Ascending aorta (tissue), 2 donors: ENCODE measurements at regions not wholly inside any gene's neighbourhood (a gene's known extent, or its start where the extent isn't known, plus 50 kb on each side); places are given as distances from the start of the nearest gene placed in this dataset.

Experiments
- DNase-seq, 2 donors: peaks; one replicate each; pipeline ENCODE4 v3.0.0-alpha.2; 2019; ENCODE audit warnings: low spot score in 2 of 2
- H3K27ac ChIP-seq, 2 donors: fragments of 200-600 bp; sonication (generic); one replicate each; pipeline ENCODE4 v1.5.1; 2016 to 2017; ENCODE audit warnings: mild to moderate bottlenecking in 1 of 2
- H3K27me3 ChIP-seq: fragments of 200-600 bp; sonication (generic); one replicate; pipeline ENCODE4 v1.5.1; 2017
- H3K36me3 ChIP-seq, 2 donors: fragments of 200-600 bp; sonication (generic); one replicate each; pipeline ENCODE4 v1.5.1; 2016
- H3K4me1 ChIP-seq, 2 donors: fragments of 200-600 bp; sonication (generic); one replicate each; pipeline ENCODE4 v1.5.1; 2016 to 2017; ENCODE audit warnings: mild to moderate bottlenecking in 1 of 2
- H3K4me3 ChIP-seq, 2 donors: fragments of 200-600 bp; sonication (generic); one replicate each; pipeline ENCODE4 v1.5.1; 2016 to 2017; ENCODE audit warnings: mild to moderate bottlenecking in 1 of 2
- H3K9me3 ChIP-seq, 2 donors: fragments of 200-600 bp; sonication (generic); one replicate each; pipeline ENCODE4 v1.5.1; 2016
- CTCF ChIP-seq, 3 experiments: fragments of 200-600 bp in 2 of 3; fragments of 450-650 bp in 1 of 3; sonication (generic) in 2 of 3; IDR thresholded peaks; one replicate each; pipeline ENCODE4 v1.5.1; 2016 to 2019; ENCODE audit warnings: antibody characterized with exemption in 3 of 3, mild to moderate bottlenecking in 1 of 3, moderate library complexity in 1 of 3
- intact Hi-C: fragments of 100-400 bp; cut with DNase I; formaldehyde crosslinking; loops from one replicate; pipeline ENCODE4 v1.15.1; 2023

DNA sequence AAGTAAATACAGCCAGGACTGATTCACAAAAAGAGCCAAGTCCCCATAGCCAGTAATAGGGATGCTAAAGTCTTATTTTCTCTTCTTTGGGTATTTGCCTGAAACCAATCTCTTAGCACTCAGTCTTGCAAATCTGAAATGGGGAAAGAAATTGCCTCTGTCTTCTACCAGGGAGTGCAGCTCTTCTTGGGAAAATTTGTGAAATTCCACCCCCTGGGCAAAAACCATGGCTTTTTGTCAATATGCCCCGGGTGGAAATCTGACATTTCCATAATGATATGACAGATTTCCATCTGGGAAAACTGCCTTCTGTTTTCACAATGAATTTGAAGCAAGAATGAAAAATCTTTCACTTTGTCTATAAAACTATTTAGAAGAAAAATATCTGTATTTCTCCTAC lies 628.1 kb downstream of the BCL11A start:
- DNase-seq, result no peak
- Histone ChIP-seq H3K4me3 (no peak overlapping the region), H3K27me3 (no peaks in the 10 kb centered on the region), H3K36me3 (no peaks in the 10 kb centered on the region), H3K4me1 (no peaks in the 10 kb centered on the region), H3K9me3 (no peaks in the 10 kb centered on the region), H3K27ac (no peak overlapping the region)
- intact Hi-C loops, result no loop called here
- no peak for TF ChIP-seq CTCF (IDR thresholded peaks at IDR 0.05)

GRCh38 chr2:59924346-59924745 lies 629.1 kb downstream of the BCL11A start:
- TF ChIP-seq CTCF (IDR thresholded peaks at IDR 0.05), result no peak
- Histone ChIP-seq H3K9me3 (no peaks in the 10 kb centered on the region), H3K27ac (no peak overlapping the region), H3K36me3 (no peaks in the 10 kb centered on the region), H3K27me3 (no peaks in the 10 kb centered on the region), H3K4me1 (no peaks in the 10 kb centered on the region), H3K4me3 (no peak overlapping the region)
- no peak for DNase-seq
- intact Hi-C loops, result no loop called here

GRCh38 chr2:59922450-59922849 lies 631.0 kb downstream of the BCL11A start:
- no peaks in the 10 kb centered on the region for H3K27me3 ChIP-seq
- H3K4me3 ChIP-seq, result no peak overlapping the region
- no peaks in the 10 kb centered on the region for H3K36me3 ChIP-seq
- H3K9me3 ChIP-seq, result no peaks in the 10 kb centered on the region
- no peaks in the 10 kb centered on the region for H3K4me1 ChIP-seq
- H3K27ac ChIP-seq, result no peak overlapping the region
- intact Hi-C loops, result no loop called here
- no peak for DNase-seq
- TF ChIP-seq CTCF (IDR thresholded peaks at IDR 0.05), result no peak

DNA sequence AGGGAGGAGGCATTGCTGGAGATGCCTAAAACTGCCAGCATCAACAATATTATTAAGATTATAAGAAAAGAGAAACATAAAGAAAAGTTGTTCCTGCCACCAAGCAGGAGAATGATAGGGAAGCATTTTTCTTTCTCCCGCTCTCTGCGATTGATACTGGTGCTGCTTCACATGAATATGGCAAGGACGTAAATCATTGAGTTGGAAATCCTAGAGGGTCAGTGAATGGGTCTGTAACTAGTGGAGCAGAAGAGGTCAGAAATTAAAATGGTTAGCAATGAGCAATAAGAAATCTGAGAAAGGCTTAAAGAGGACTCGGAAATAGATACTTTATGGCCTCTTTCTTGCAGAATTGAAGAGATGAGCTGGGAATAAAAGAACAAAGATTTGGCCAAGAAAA lies 631.7 kb downstream of the BCL11A start:
- H3K4me1 ChIP-seq, result no peaks in the 10 kb centered on the region

DNA sequence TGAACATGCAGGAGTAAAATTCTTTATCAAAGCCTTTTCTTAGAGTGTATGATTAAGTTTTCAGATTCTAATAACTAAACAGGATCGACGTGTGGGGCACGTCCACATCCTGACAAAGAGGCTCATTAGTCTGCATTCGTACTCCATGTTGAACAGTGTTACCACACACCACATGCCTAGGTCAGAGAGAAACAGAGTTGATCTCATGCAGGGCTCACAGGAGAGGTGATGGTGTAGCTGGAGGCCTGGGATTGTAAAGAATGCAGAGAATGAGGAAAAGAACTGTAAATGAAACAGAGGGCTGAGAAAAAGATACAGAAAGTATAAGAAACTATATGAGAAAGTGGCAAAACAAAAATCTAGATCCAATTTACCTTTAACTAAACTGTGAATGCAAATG lies 632.5 kb downstream of the BCL11A start:
- no peak overlapping the region for H3K27ac ChIP-seq
- intact Hi-C loops, result no loop called here
- H3K36me3 ChIP-seq, result no peaks in the 10 kb centered on the region
- no peaks in the 10 kb centered on the region for H3K4me1 ChIP-seq
- no peak for DNase-seq
- no peak for TF ChIP-seq CTCF (IDR thresholded peaks at IDR 0.05)
- H3K4me3 ChIP-seq, result no peak overlapping the region
- H3K27me3 ChIP-seq, result no peaks in the 10 kb centered on the region
- H3K9me3 ChIP-seq, result no peaks in the 10 kb centered on the region

More for the DNA sequence above, 631.7 kb downstream of the BCL11A start:
- Histone ChIP-seq H3K9me3 (no peaks in the 10 kb centered on the region), H3K27me3 (no peaks in the 10 kb centered on the region), H3K36me3 (no peaks in the 10 kb centered on the region), H3K27ac (no peak overlapping the region), H3K4me3 (no peak overlapping the region)
- DNase-seq, result no peak
- no peak for TF ChIP-seq CTCF (IDR thresholded peaks at IDR 0.05)
- intact Hi-C loops, result no loop called here

DNA sequence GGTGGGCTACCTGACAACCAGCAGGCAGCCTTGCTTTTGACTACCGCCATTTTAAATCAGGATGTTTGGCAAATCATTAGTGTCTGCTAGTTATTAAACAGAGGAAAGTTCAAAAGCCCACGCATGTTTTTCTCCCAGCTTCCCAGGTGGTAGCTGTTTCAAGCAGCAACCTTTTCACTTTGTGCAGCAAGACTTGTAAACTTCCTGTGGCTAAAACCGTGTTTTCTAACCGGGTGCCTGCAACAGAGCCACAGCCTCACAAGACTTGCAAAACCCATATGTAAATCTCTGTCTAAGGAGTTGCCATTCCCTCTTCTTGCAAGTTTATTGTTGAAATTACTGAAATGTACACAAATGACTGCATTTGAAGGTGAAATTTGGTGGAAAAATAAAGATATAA lies 633.1 kb downstream of the BCL11A start:
- TF ChIP-seq CTCF (IDR thresholded peaks at IDR 0.05), result no peak
- H3K4me3 ChIP-seq, result no peak overlapping the region
- no peaks in the 10 kb centered on the region for H3K27me3 ChIP-seq
- H3K36me3 ChIP-seq, result no peaks in the 10 kb centered on the region
- no peaks in the 10 kb centered on the region for H3K4me1 ChIP-seq
- H3K27ac ChIP-seq, result no peak overlapping the region
- no peaks in the 10 kb centered on the region for H3K9me3 ChIP-seq
- DNase-seq, result no peak
- intact Hi-C loops, result no loop called here
